Osteocyte (in vitro differentiated cells): ENCODE measurements at regions not wholly inside any gene's neighbourhood (a gene's known extent, or its start where the extent isn't known, plus 50 kb on each side); places are given as distances from the start of the nearest gene placed in this dataset.

ENCODE experiments used
- DNase-seq: peaks from one replicate; pipeline ENCODE4 v3.0.0; 2021; ENCODE audit warnings: mixed read lengths; ENCODE audit not compliant: unreplicated experiment; ENCODE audit errors: extremely low spot score
- H3K27ac Mint-ChIP-seq: one replicate; pipeline ENCODE4 v1.8.0; 2021; ENCODE audit warnings: mild to moderate bottlenecking, mixed read lengths; ENCODE audit not compliant: unreplicated experiment
- H3K27me3 Mint-ChIP-seq: one replicate; pipeline ENCODE4 v1.8.0; 2021; ENCODE audit warnings: mixed read lengths; ENCODE audit not compliant: unreplicated experiment
- H3K36me3 Mint-ChIP-seq: one replicate; pipeline ENCODE4 v1.8.0; 2021; ENCODE audit warnings: mixed read lengths; ENCODE audit not compliant: unreplicated experiment
- H3K4me1 Mint-ChIP-seq: one replicate; pipeline ENCODE4 v1.8.0; 2021; ENCODE audit warnings: mixed read lengths; ENCODE audit not compliant: unreplicated experiment
- H3K4me3 Mint-ChIP-seq: one replicate; pipeline ENCODE4 v1.8.0; 2021; ENCODE audit warnings: mild to moderate bottlenecking, moderate library complexity, mixed read lengths; ENCODE audit not compliant: unreplicated experiment
- H3K9me3 Mint-ChIP-seq: one replicate; pipeline ENCODE4 v1.8.0; 2021; ENCODE audit warnings: mixed read lengths; ENCODE audit not compliant: unreplicated experiment
- TF ChIP-seq, protein P1 (sequence below): fragments of 200-600 bp; sonication (generic); IDR thresholded peaks from 2 replicates; pipeline ENCODE4 v1.5.0; 2021; ENCODE audit warnings: antibody characterized with exemption, mild to moderate bottlenecking, moderate library complexity

DNA sequence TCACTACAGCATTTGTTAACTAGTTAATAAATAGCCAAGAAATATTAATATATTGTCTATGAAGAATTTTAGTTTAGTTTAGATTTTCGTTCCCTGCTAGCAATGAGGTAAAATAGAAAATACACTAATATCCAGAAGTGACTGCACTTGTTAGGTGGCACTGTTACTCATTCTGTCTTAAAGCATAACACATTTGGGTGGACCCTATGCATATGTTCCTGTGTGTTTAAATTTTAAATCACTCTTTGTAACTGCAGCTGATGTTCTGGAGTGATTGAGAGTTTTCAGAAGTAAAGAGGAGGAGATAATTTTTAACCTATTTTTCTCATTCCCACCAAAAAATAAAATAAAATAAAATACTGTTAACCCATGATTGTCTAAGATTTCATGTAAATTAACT, 73.9 kb upstream of the SOX4 start:
- Mint-ChIP-seq H3K4me3 (no peak overlapping the region), H3K4me1 (no peaks in the 10 kb centered on the region), H3K27ac (no peak overlapping the region), H3K36me3 (no peaks in the 10 kb centered on the region), H3K9me3 (no peaks in the 10 kb centered on the region), H3K27me3 (peaks cover 7% of the 10 kb centered on the region)
- TF ChIP-seq, protein P1, sequence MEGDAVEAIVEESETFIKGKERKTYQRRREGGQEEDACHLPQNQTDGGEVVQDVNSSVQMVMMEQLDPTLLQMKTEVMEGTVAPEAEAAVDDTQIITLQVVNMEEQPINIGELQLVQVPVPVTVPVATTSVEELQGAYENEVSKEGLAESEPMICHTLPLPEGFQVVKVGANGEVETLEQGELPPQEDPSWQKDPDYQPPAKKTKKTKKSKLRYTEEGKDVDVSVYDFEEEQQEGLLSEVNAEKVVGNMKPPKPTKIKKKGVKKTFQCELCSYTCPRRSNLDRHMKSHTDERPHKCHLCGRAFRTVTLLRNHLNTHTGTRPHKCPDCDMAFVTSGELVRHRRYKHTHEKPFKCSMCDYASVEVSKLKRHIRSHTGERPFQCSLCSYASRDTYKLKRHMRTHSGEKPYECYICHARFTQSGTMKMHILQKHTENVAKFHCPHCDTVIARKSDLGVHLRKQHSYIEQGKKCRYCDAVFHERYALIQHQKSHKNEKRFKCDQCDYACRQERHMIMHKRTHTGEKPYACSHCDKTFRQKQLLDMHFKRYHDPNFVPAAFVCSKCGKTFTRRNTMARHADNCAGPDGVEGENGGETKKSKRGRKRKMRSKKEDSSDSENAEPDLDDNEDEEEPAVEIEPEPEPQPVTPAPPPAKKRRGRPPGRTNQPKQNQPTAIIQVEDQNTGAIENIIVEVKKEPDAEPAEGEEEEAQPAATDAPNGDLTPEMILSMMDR: no peak
- DNase-seq: no peak

- TF ChIP-seq, protein P1: no peak
- Mint-ChIP-seq H3K4me1 (no peaks in the 10 kb centered on the region), H3K27ac (no peak overlapping the region), H3K36me3 (no peaks in the 10 kb centered on the region), H3K4me3 (no peak overlapping the region), H3K9me3 (no peaks in the 10 kb centered on the region), H3K27me3 (peaks cover 5% of the 10 kb centered on the region)
- DNase-seq: no peak
Observed at GRCh38 chr6:21521276-21521675, 72.3 kb upstream of the SOX4 start.

DNA sequence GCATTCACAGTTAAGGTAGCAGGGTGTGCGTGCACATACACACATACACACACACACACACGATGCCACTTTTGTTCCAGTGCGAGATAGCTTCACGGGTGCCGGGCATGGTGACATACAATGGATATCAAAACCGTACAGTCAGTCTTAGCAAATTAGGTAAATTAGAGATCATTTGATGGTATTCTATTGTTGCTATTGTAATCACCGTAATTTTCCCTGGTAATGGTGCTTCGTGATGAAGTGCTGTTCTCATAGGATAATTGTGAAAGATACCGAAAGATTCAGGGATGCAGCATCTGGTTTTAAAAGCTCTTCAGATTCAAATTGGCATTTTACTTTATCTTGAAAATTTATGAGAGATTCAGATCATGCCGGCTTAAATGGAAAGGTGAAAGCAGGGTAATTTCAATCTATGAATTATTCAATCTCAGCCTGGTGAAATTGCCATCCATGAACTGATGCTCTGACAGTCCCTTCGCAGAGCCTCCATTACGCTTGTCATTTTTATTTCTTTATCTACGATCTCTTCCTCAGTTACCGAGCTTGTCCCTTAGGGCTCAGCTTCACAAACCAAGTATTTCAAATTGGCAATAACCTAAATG, 71.3 kb upstream of the SOX4 start:
- no peak overlapping the region for H3K27ac Mint-ChIP-seq

GRCh38 chr6:21522797-21523456, 70.6 kb upstream of the SOX4 start:
- H3K27ac Mint-ChIP-seq: no peak overlapping the region
- TF ChIP-seq, protein P1: peak; percentile 3
- H3K4me3 Mint-ChIP-seq: no peak overlapping the region
- H3K9me3 Mint-ChIP-seq: no peaks in the 10 kb centered on the region
- DNase-seq: no peak
- no peaks in the 10 kb centered on the region for H3K4me1 Mint-ChIP-seq
- no peaks in the 10 kb centered on the region for H3K36me3 Mint-ChIP-seq
- H3K27me3 Mint-ChIP-seq: peaks cover 5% of the 10 kb centered on the region

More for the DNA sequence above, 71.3 kb upstream of the SOX4 start:
- Mint-ChIP-seq H3K27me3 (peaks cover 5% of the 10 kb centered on the region), H3K4me1 (no peaks in the 10 kb centered on the region), H3K4me3 (no peak overlapping the region), H3K36me3 (no peaks in the 10 kb centered on the region), H3K9me3 (no peaks in the 10 kb centered on the region)
- no peak for DNase-seq
- TF ChIP-seq, protein P1: no peak

- TF ChIP-seq, protein P1: no peak
- Mint-ChIP-seq H3K27me3 (peaks cover 3% of the 10 kb centered on the region), H3K4me1 (no peaks in the 10 kb centered on the region), H3K9me3 (no peaks in the 10 kb centered on the region), H3K4me3 (no peak overlapping the region), H3K27ac (no peak overlapping the region), H3K36me3 (no peaks in the 10 kb centered on the region)
- DNase-seq: no peak
Observed at GRCh38 chr6:21523652-21524051, 69.9 kb upstream of the SOX4 start.
